H1 (cell line): ENCODE measurements at regions not wholly inside any gene's neighbourhood (a gene's known extent, or its start where the extent isn't known, plus 50 kb on each side); places are given as distances from the start of the nearest gene placed in this dataset.

Experiments used
- CTCF ChIA-PET: fragments of 300-600 bp; sonication (Branson Sonifier 250); formaldehyde crosslinking; loops from one replicate; lab custom pipeline; 2021; ENCODE audit not compliant: partially characterized antibody; lab: Charles Lee
- POLR2A ChIA-PET: fragments of 300-600 bp; sonication (Branson Sonifier 250); formaldehyde crosslinking; loops from one replicate; lab custom pipeline; 2021; ENCODE audit warnings: inconsistent platforms; ENCODE audit not compliant: partially characterized antibody; lab: Charles Lee
- DNase-seq, 2 experiments: peaks; one replicate each; pipeline versions ENCODE4 v3.0.0 to v3.0.0-alpha.2; 2010 to 2022; ENCODE audit warnings: low spot score in 2 of 2, low read depth in 1 of 2, mixed read lengths in 1 of 2
- FAIRE-seq: peaks from 2 replicates; lab custom pipeline; 2011; peaks lifted over from hg19 to GRCh38; lab: Jason Lieb, UNC
- H2AFZ ChIP-seq: 2 replicates; pipeline ENCODE4 v1.8.1; 2012; ENCODE audit warnings: low read length, inconsistent platforms
- H2AK5ac ChIP-seq: 2 replicates; pipeline ENCODE4 v1.6.1; 2013; ENCODE audit warnings: low read depth, low read length
- H2BK120ac ChIP-seq: replicated peaks from 2 replicates; pipeline ENCODE3; 2013; ENCODE audit warnings: low read depth, low read length, inconsistent platforms
- H2BK12ac ChIP-seq: 2 replicates; pipeline ENCODE4 v1.6.1; 2013; ENCODE audit warnings: low read depth, low read length
- H2BK15ac ChIP-seq: 2 replicates; pipeline ENCODE4 v1.6.1; 2013; ENCODE audit warnings: low read length
- H2BK20ac ChIP-seq: 2 replicates; pipeline ENCODE4 v1.6.1; 2013; ENCODE audit warnings: low read length
- H2BK5ac ChIP-seq: 2 replicates; pipeline ENCODE4 v1.6.1; 2013; ENCODE audit warnings: low read depth, low read length
- H3K14ac ChIP-seq: 2 replicates; pipeline ENCODE4 v1.6.1; 2013; ENCODE audit warnings: inconsistent platforms; ENCODE audit not compliant: insufficient read length
- H3K18ac ChIP-seq: 2 replicates; pipeline ENCODE4 v1.6.1; 2013; ENCODE audit warnings: low read length; ENCODE audit errors: extremely low read depth
- H3K23ac ChIP-seq: 2 replicates; pipeline ENCODE4 v1.6.1; 2013; ENCODE audit warnings: inconsistent platforms; ENCODE audit not compliant: insufficient read length
- H3K23me2 ChIP-seq: 2 replicates; pipeline ENCODE4 v1.6.1; 2013; ENCODE audit warnings: low read depth, low read length
- H3K27ac ChIP-seq: 2 replicates; pipeline ENCODE4 v1.6.1; 2011; ENCODE audit warnings: low read depth, low read length, inconsistent platforms
- H3K27me3 ChIP-seq, 4 experiments: replicated peaks in 1 of 4; 1 replicate in 1 of 4; 2 replicates in 3 of 4; pipeline versions ENCODE4 v1.6.1 to v1.8.1; 2011 to 2013; ENCODE audit warnings: low read length in 3 of 4, mild to moderate bottlenecking in 3 of 4, inconsistent platforms in 2 of 4, mixed read lengths in 2 of 4, moderate library complexity in 1 of 4; ENCODE audit not compliant: control insufficient read depth in 3 of 4, insufficient read depth in 3 of 4; ENCODE audit errors: extremely low read depth in 1 of 4
- H3K36me3 ChIP-seq, 4 experiments: 2 replicates each; pipeline versions ENCODE4 v1.6.1 to v1.8.1; 2011 to 2013; ENCODE audit warnings: mild to moderate bottlenecking in 4 of 4, low read length in 3 of 4, moderate library complexity in 2 of 4, control low read depth in 1 of 4, inconsistent platforms in 1 of 4; ENCODE audit not compliant: insufficient read depth in 4 of 4, control insufficient read depth in 2 of 4
- H3K4ac ChIP-seq: replicated peaks from 2 replicates; pipeline ENCODE3; 2013; ENCODE audit warnings: low read length, low read depth, mixed read lengths, inconsistent platforms; ENCODE audit not compliant: insufficient read length
- H3K4me1 ChIP-seq, 4 experiments: replicated peaks in 1 of 4; 1 replicate in 1 of 4; 2 replicates in 3 of 4; pipeline versions ENCODE4 v1.6.1 to v1.8.1; 2011 to 2013; ENCODE audit warnings: low read length in 3 of 4, inconsistent platforms in 2 of 4, mixed read lengths in 1 of 4; ENCODE audit not compliant: insufficient read depth in 4 of 4, control insufficient read depth in 3 of 4
- H3K4me2 ChIP-seq, 2 experiments: 2 replicates each; pipeline versions ENCODE4 v1.6.1 to v1.8.1; 2011 to 2013; ENCODE audit warnings: low read depth in 2 of 2, low read length in 2 of 2, control low read depth in 1 of 2, inconsistent platforms in 1 of 2, mild to moderate bottlenecking in 1 of 2; ENCODE audit not compliant: insufficient read depth in 1 of 2
- H3K4me3 ChIP-seq, 4 experiments: fragments of 200-600, 300-600 bp in 1 of 4; sonication (generic), shearing (Covaris generic), sonication (Bioruptor Twin) in 1 of 4; 2 replicates each; pipeline versions ENCODE4 v1.5.1 to v1.8.1; 2011 to 2016; ENCODE audit warnings: low read length in 4 of 4, low read depth in 3 of 4, control low read depth in 2 of 4, inconsistent platforms in 2 of 4, mild to moderate bottlenecking in 2 of 4, mixed read lengths in 1 of 4, moderate library complexity in 1 of 4; ENCODE audit not compliant: insufficient read depth in 2 of 4; ENCODE audit errors: extremely low read depth in 1 of 4
- H3K56ac ChIP-seq: replicated peaks from 2 replicates; pipeline ENCODE3; 2013; ENCODE audit warnings: low read depth, mild to moderate bottlenecking, mixed read lengths, low read length, inconsistent platforms; ENCODE audit not compliant: insufficient read length
- H3K79me1 ChIP-seq: 2 replicates; pipeline ENCODE4 v1.6.1; 2013; ENCODE audit warnings: low read depth, low read length, control low read depth
- H3K79me2 ChIP-seq, 2 experiments: 2 replicates each; pipeline versions ENCODE4 v1.6.1 to v1.8.1; 2012 to 2013; ENCODE audit warnings: low read length in 2 of 2, mild to moderate bottlenecking in 2 of 2, inconsistent platforms in 1 of 2; ENCODE audit not compliant: insufficient read depth in 2 of 2, control insufficient read depth in 1 of 2
- H3K9ac ChIP-seq, 4 experiments: replicated peaks in 1 of 4; 1 replicate in 1 of 4; 2 replicates in 3 of 4; pipeline versions ENCODE4 v1.6.1 to v1.8.1; 2011 to 2013; ENCODE audit warnings: low read depth in 3 of 4, low read length in 3 of 4, control low read depth in 2 of 4, mild to moderate bottlenecking in 2 of 4, moderate library complexity in 2 of 4, inconsistent platforms in 1 of 4; ENCODE audit errors: extremely low read depth in 1 of 4
- H3K9me3 ChIP-seq, 2 experiments: 2 replicates each; pipeline versions ENCODE4 v1.6.1 to v1.8.1; 2012 to 2013; ENCODE audit warnings: mild to moderate bottlenecking in 2 of 2, moderate library complexity in 2 of 2, control low read depth in 1 of 2, inconsistent platforms in 1 of 2, low read depth in 1 of 2, low read length in 1 of 2, mixed read lengths in 1 of 2; ENCODE audit not compliant: insufficient read depth in 2 of 2
- H4K20me1 ChIP-seq, 2 experiments: replicated peaks in 1 of 2; 2 replicates each; pipeline versions ENCODE3 to v1.8.1; 2011 to 2013; ENCODE audit warnings: inconsistent platforms in 2 of 2, low read length in 2 of 2, mild to moderate bottlenecking in 1 of 2; ENCODE audit not compliant: insufficient read depth in 2 of 2, control insufficient read depth in 1 of 2
- H4K5ac ChIP-seq: 2 replicates; pipeline ENCODE4 v1.6.1; 2013; ENCODE audit warnings: low read length, low read depth, mixed read lengths, inconsistent platforms; ENCODE audit not compliant: insufficient read length
- H4K8ac ChIP-seq: 2 replicates; pipeline ENCODE4 v1.8.0; 2013; ENCODE audit warnings: mild to moderate bottlenecking, moderate library complexity, low read length, inconsistent platforms; ENCODE audit not compliant: insufficient read depth; ENCODE audit errors: extremely low read depth
- H4K91ac ChIP-seq: replicated peaks from 2 replicates; pipeline ENCODE3; 2013; ENCODE audit warnings: low read length, mixed read lengths, inconsistent platforms; ENCODE audit not compliant: insufficient read length
- ATF2 ChIP-seq: IDR thresholded peaks from 2 replicates; pipeline ENCODE4 v1.6.1; 2012; ENCODE audit warnings: low read length, inconsistent platforms
- BCL11A ChIP-seq, 2 experiments: IDR thresholded peaks; one replicate each; pipeline ENCODE4 v1.6.1; 2011; ENCODE audit warnings: low read depth in 2 of 2, low read length in 2 of 2, mild to moderate bottlenecking in 2 of 2
- CEBPB ChIP-seq: IDR thresholded peaks from 2 replicates; pipeline ENCODE4 v1.6.1; 2012; ENCODE audit warnings: low read depth, low read length
- CTBP2 ChIP-seq: IDR thresholded peaks from 2 replicates; pipeline ENCODE4 v1.7.0; 2011; ENCODE audit warnings: borderline replicate concordance, mild to moderate bottlenecking, moderate library complexity, mixed read lengths, low read length; ENCODE audit not compliant: insufficient read depth, insufficient read length
- EP300 ChIP-seq, 2 experiments: IDR thresholded peaks; 1 replicate in 1 of 2; 2 replicates in 1 of 2; pipeline ENCODE4 v1.6.1; 2011 to 2012; ENCODE audit warnings: low read depth in 2 of 2, low read length in 2 of 2, mild to moderate bottlenecking in 2 of 2, borderline replicate concordance in 1 of 2, inconsistent platforms in 1 of 2, moderate library complexity in 1 of 2
- GABPA ChIP-seq: IDR thresholded peaks from 2 replicates; pipeline ENCODE4 v1.6.1; 2011; ENCODE audit warnings: mild to moderate bottlenecking, low read length, moderate library complexity, borderline replicate concordance; ENCODE audit not compliant: insufficient read depth
- HDAC2 ChIP-seq, 2 experiments: fragments of 300-600 bp in 1 of 2; sonication (generic) in 1 of 2; IDR thresholded peaks; 2 replicates each; pipeline ENCODE4 v1.6.1; 2011 to 2012; ENCODE audit warnings: low read depth in 2 of 2, low read length in 2 of 2, mild to moderate bottlenecking in 2 of 2, moderate library complexity in 2 of 2, borderline replicate concordance in 1 of 2, inconsistent platforms in 1 of 2
- KDM5A ChIP-seq: fragments of 200-600 bp; IDR thresholded peaks from 2 replicates; pipeline ENCODE4 v1.7.1; 2012; ENCODE audit warnings: mild to moderate bottlenecking, low read length, inconsistent platforms, mixed read lengths
- MAFK ChIP-seq: IDR thresholded peaks from 2 replicates; pipeline ENCODE4 v1.6.1; 2012; ENCODE audit warnings: low read depth, mild to moderate bottlenecking, improper control_type of control experiment, low read length
- POU5F1 ChIP-seq: IDR thresholded peaks from 2 replicates; pipeline ENCODE4 v1.6.1; 2011; ENCODE audit warnings: low read depth, mild to moderate bottlenecking, low read length, moderate library complexity
- RNF2 ChIP-seq: fragments of 200-900, 300-1000 bp; sonication (generic); IDR thresholded peaks from 2 replicates; pipeline ENCODE4 v1.7.1; 2016; ENCODE audit warnings: borderline replicate concordance, low read depth, mild to moderate bottlenecking, antibody characterized with exemption, low read length; ENCODE audit not compliant: poor library complexity, severe bottlenecking; ENCODE audit errors: missing control alignments
- SP2 ChIP-seq: IDR thresholded peaks from 2 replicates; pipeline ENCODE4 v1.6.1; 2012; ENCODE audit warnings: mild to moderate bottlenecking, low read length, inconsistent platforms
- WGBS, 2 experiments: shearing (Covaris generic) in 1 of 2; methylation state at CpG; one replicate each; pipeline versions ENCODE4 v1.1.6 to v1.1.7; 2013 to 2015; ENCODE audit warnings: low lambda C conversion rate in 2 of 2, mixed read lengths in 2 of 2, inconsistent platforms in 1 of 2, low coverage in 1 of 2, missing lambda C conversion rate in 1 of 2; ENCODE audit not compliant: insufficient replicate concordance in 2 of 2, insufficient coverage in 1 of 2, insufficient read length in 1 of 2; ENCODE audit errors: extremely low coverage in 1 of 2, missing lambda C conversion rate in 1 of 2; 5-methylcytosine and 5-hydroxymethylcytosine counted together

GRCh38 chr6:155964544-155964943 lies 508.9 kb upstream of the NOX3 start:
- CTCF ChIA-PET: no interaction called here
- Histone ChIP-seq H3K23me2 (no peaks in the 10 kb centered on the region), H3K56ac (no peak overlapping the region), H3K9me3 (0 out of 4 replicates have a peak, but pooled peaks cover 0 to 3% of the 10 kb centered on the region in 2 experiments), H3K9ac (no peak overlapping the region), H3K4me2 (no peak overlapping the region), H3K18ac (no peak overlapping the region), H4K91ac (no peak overlapping the region), H3K79me2 (no peaks in the 10 kb centered on the region), H4K8ac (no peak overlapping the region), H3K4ac (no peak overlapping the region), H3K36me3 (no peaks in the 10 kb centered on the region), H2BK12ac (no peak overlapping the region), H2BK5ac (no peak overlapping the region), H3K4me1 (no peaks in the 10 kb centered on the region), H3K27me3 (no peaks in the 10 kb centered on the region), H4K5ac (no peak overlapping the region), H2BK15ac (no peak overlapping the region), H2AFZ (no peak overlapping the region), H4K20me1 (no peaks in the 10 kb centered on the region), H3K4me3 (no peak overlapping the region), H2AK5ac (no peak overlapping the region), H2BK20ac (no peak overlapping the region), H3K79me1 (no peaks in the 10 kb centered on the region), H3K14ac (no peak overlapping the region), H3K27ac (no peak overlapping the region), H2BK120ac (no peak overlapping the region), H3K23ac (no peak overlapping the region)
- no peak for FAIRE-seq
- no peak for DNase-seq
- POLR2A ChIA-PET: no interaction called here
- 86% methylated on average over 2 of the region's 2 CpGs; no CpG with 5 or more reads in 1 of the 2 experiments for whole genome bisulfite sequencing, 2 experiments
- no peak for TF ChIP-seq BCL11A (IDR thresholded peaks at IDR 0.05; ENCODE audit: low read depth in 2 of 2, low read length in 2 of 2)
- no peak for TF ChIP-seq HDAC2 (IDR thresholded peaks at IDR 0.05; ENCODE audit: borderline replicate concordance in 1 of 2, low read depth in 2 of 2, low read length in 2 of 2)
- TF ChIP-seq POU5F1: no peak
- TF ChIP-seq GABPA: no peak
- TF ChIP-seq CTBP2: no peak
- no peak for TF ChIP-seq RNF2
- TF ChIP-seq SP2: no peak
- no peak for TF ChIP-seq ATF2
- TF ChIP-seq KDM5A: no peak
- no peak for TF ChIP-seq MAFK
- TF ChIP-seq CEBPB: no peak
- TF ChIP-seq EP300 (IDR thresholded peaks at IDR 0.05; ENCODE audit: borderline replicate concordance in 1 of 2, low read depth in 2 of 2, low read length in 2 of 2): no peak
